RKO (cell line): ENCODE measurements at regions not wholly inside any gene's neighbourhood (a gene's known extent, or its start where the extent isn't known, plus 50 kb on each side); places are given as distances from the start of the nearest gene placed in this dataset.
"Not testable (repeated sequence)": the region's sequence is repeated elsewhere in the genome, so short reads cannot be mapped to it uniquely, and the experiment has no call there.

Experiments
- DNase-seq: peaks from one replicate; pipeline ENCODE4 v3.0.0-alpha.2; 2016; ENCODE audit warnings: low spot score

- DNase-seq: no peak
These were observed 97.8 kb upstream of the SLC35G4 start for GRCh38 chr18:11511434-11512095.

- DNase-seq: no peak
These were observed 102.5 kb upstream of the SLC35G4 start for GRCh38 chr18:11506856-11507255.

GRCh38 chr18:11505993-11506392, 103.4 kb upstream of the SLC35G4 start:
- no peak for DNase-seq

- DNase-seq: no peak
These were observed 104.4 kb upstream of the SLC35G4 start for GRCh38 chr18:11504962-11505361.

- no peak for DNase-seq
These were observed 107.0 kb upstream of the SLC35G4 start for GRCh38 chr18:11502368-11502767.

GRCh38 chr18:11501352-11501751, 108.0 kb upstream of the SLC35G4 start:
- no peak for DNase-seq

- peak; percentile 92 for DNase-seq
These were observed 109.0 kb upstream of the SLC35G4 start for GRCh38 chr18:11500153-11501122.

GRCh38 chr18:11498821-11499220, 110.6 kb upstream of the SLC35G4 start:
- no peak for DNase-seq

GRCh38 chr18:11497585-11497984, 111.8 kb upstream of the SLC35G4 start:
- no peak for DNase-seq

- no peak for DNase-seq
These were observed 112.7 kb upstream of the SLC35G4 start for GRCh38 chr18:11496526-11497172.

GRCh38 chr18:11495441-11495840, 114.0 kb upstream of the SLC35G4 start:
- DNase-seq: no peak

GRCh38 chr18:11494107-11494506, 115.3 kb upstream of the SLC35G4 start:
- DNase-seq: no peak

GRCh38 chr18:11489266-11489899, 120.0 kb upstream of the SLC35G4 start:
- DNase-seq: no peak

GRCh38 chr18:11488175-11488574, 121.2 kb upstream of the SLC35G4 start:
- DNase-seq: no peak

- no peak for DNase-seq
These were observed 122.0 kb upstream of the SLC35G4 start for GRCh38 chr18:11487390-11487789.

- DNase-seq: no peak
These were observed 127.1 kb upstream of the SLC35G4 start for GRCh38 chr18:11482271-11482670.

- no peak for DNase-seq
These were observed 128.7 kb upstream of the SLC35G4 start for GRCh38 chr18:11480692-11481091.

- not testable (repeated sequence) for DNase-seq
These were observed 130.4 kb upstream of the SLC35G4 start for GRCh38 chr18:11479031-11479430.

- DNase-seq: no peak
These were observed 138.5 kb upstream of the SLC35G4 start for GRCh38 chr18:11470941-11471340.

GRCh38 chr18:11468617-11469016, 140.8 kb upstream of the SLC35G4 start:
- DNase-seq: no peak

GRCh38 chr18:11468120-11468519, 141.3 kb upstream of the SLC35G4 start:
- no peak for DNase-seq

GRCh38 chr18:11467611-11468010, 141.8 kb upstream of the SLC35G4 start:
- no peak for DNase-seq
